ENCODE measurements at regions not wholly inside any gene's neighbourhood (a gene's known extent, or its start where the extent isn't known, plus 50 kb on each side); places are given as distances from the start of the nearest gene placed in this dataset.

DNA sequence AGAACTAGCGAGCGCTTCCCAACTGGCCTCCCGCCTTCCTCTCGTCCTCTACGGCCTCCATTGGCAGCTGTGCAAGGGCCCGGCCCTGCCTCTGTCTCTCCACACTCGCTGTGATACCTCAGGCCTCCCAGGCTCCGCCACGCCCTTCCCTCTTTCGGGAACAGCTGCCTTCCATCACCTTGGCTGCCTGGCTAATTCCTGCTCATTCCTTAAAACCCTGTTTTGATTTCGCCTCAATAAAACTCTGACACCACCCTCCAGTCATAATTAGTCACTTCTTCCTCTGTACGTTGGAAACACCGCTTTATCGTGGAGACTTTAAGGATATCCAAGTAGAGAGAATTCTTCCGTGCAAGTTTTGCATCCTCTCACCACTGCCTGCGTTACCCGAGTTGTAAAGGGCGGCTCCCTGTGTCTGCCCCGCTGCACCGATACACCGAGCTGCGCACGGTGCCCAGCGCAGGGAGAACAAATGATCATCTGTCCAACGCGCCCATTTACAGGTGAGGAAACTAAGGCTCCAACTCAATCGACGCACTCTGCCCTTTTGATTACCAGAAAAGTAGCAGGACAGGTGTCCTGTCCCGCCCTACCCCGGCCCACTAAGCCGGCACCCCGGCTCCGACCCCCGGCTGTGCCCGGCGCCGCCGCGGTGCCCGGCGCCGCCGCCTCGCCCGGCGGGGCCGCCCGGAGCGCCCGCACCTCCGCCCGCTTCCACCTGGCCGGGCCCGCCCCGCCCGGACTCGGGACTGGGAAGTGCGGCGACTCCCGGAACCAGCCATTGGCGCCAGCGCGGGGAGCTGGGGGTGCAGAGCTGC, 139.7 kb downstream of the SEC14L1 start:
- no peak for TF ChIP-seq EZH2phosphoT487 (IDR thresholded peaks at IDR 0.05; ENCODE audit: borderline replicate concordance, low read length)
- TF ChIP-seq, protein P1, sequence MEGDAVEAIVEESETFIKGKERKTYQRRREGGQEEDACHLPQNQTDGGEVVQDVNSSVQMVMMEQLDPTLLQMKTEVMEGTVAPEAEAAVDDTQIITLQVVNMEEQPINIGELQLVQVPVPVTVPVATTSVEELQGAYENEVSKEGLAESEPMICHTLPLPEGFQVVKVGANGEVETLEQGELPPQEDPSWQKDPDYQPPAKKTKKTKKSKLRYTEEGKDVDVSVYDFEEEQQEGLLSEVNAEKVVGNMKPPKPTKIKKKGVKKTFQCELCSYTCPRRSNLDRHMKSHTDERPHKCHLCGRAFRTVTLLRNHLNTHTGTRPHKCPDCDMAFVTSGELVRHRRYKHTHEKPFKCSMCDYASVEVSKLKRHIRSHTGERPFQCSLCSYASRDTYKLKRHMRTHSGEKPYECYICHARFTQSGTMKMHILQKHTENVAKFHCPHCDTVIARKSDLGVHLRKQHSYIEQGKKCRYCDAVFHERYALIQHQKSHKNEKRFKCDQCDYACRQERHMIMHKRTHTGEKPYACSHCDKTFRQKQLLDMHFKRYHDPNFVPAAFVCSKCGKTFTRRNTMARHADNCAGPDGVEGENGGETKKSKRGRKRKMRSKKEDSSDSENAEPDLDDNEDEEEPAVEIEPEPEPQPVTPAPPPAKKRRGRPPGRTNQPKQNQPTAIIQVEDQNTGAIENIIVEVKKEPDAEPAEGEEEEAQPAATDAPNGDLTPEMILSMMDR (conservative IDR thresholded peaks at IDR 0.05; ENCODE audit: low read depth, low read length), result no peak

All from PC-3 (cell line).